Heart left ventricle (tissue), 13 donors: ENCODE measurements at regions not wholly inside any gene's neighbourhood (a gene's known extent, or its start where the extent isn't known, plus 50 kb on each side); places are given as distances from the start of the nearest gene placed in this dataset.

Experiments
- CTCF ChIP-seq, 12 donors: fragments of 200-600 bp; sonication (generic) in 4 of 12; IDR thresholded peaks; one replicate each; pipeline versions ENCODE4 v1.5.0 to v1.8.0; 2018 to 2022; ENCODE audit warnings: antibody characterized with exemption in 12 of 12, mild to moderate bottlenecking in 5 of 12
- POLR2A ChIP-seq, 2 donors: fragments of 450-650 bp; IDR thresholded peaks; one replicate each; pipeline ENCODE4 v1.6.1; 2017; ENCODE audit warnings: antibody characterized with exemption in 2 of 2, mild to moderate bottlenecking in 2 of 2, moderate library complexity in 2 of 2
- donor health status: ischemic (EF 13 %, LVEDD 7.1; RV severe dilation, severe dysfunction).
- donor health status: DM: no; HTN: yes; CAD: no.
- donor health status: DM: no; HTN: no; CAD: no.
- donor health status: ischemic (EF 25% LVEDD 6.9; RV normal size, moderate dysfunction).
- donor health status: ischemic (EF 25% LVEDD 5.7; RV mildly dilated, moderate dysfunction).
- donor health status: ischemic (EF 35%, LVEDD 5.7; RV mildly dilated, moderate dysfunction).
- donor health status: nonischemic (EF 11% LVEDD 7.7; RV severe dilation, severe dysfunction).
- donor health status: DM: yes; HTN: yes; CAD: no.
- donor health status: PGD.
- donor health status: ischemic (EF 29% LVEDD 5.4; RV normal size, mild dysfunction).
- donor health status: nonischemic (EF 23%, LVEDD 6.1; RV moderate dilation, normal function).

GRCh38 chr10:78761311-78761781, 307.4 kb upstream of the ZMIZ1 start:
- TF ChIP-seq CTCF (IDR thresholded peaks at IDR 0.05) (no peak), POLR2A (IDR thresholded peaks at IDR 0.05) (no peak)
